Lung (tissue), 11 donors: ENCODE measurements at regions not wholly inside any gene's neighbourhood (a gene's known extent, or its start where the extent isn't known, plus 50 kb on each side); places are given as distances from the start of the nearest gene placed in this dataset.

ENCODE experiments used
- ATAC-seq: fragments of 200-7000 bp; cut with Tn5 transposase; one replicate; pipeline ENCODE4 v1.9.1; 2020; ENCODE audit warnings: moderate number of reproducible peaks; ENCODE audit not compliant: insufficient read depth, low FRiP score
- DNase-seq, 3 donors: peaks; one replicate each; pipeline ENCODE4 v3.0.0-alpha.2; 2013 to 2017
- H3K27ac ChIP-seq, 2 donors: one replicate each; pipeline ENCODE4 v1.5.1; 2013; ENCODE audit warnings: mild to moderate bottlenecking in 2 of 2, moderate library complexity in 2 of 2, control low read depth in 1 of 2, inconsistent platforms in 1 of 2, low read depth in 1 of 2, low read length in 1 of 2
- H3K27me3 ChIP-seq, 3 donors: one replicate each; pipeline ENCODE4 v1.5.1; 2013; ENCODE audit warnings: low read length in 2 of 3; ENCODE audit not compliant: control insufficient read depth in 3 of 3, insufficient read depth in 3 of 3
- H3K36me3 ChIP-seq, 4 donors: one replicate each; pipeline ENCODE4 v1.5.1; 2013; ENCODE audit warnings: low read length in 4 of 4, mild to moderate bottlenecking in 1 of 4, moderate library complexity in 1 of 4; ENCODE audit not compliant: control insufficient read depth in 4 of 4, insufficient read depth in 4 of 4
- H3K4me1 ChIP-seq, 5 donors: one replicate each; pipeline ENCODE4 v1.5.1; 2013; ENCODE audit warnings: low read length in 5 of 5, mild to moderate bottlenecking in 2 of 5, moderate library complexity in 1 of 5; ENCODE audit not compliant: control insufficient read depth in 5 of 5, insufficient read depth in 5 of 5
- H3K4me3 ChIP-seq: one replicate; pipeline ENCODE4 v1.5.1; 2013; ENCODE audit warnings: mild to moderate bottlenecking, control low read depth, moderate library complexity
- H3K9ac ChIP-seq, 2 donors: one replicate each; pipeline ENCODE4 v1.5.1; 2013; ENCODE audit warnings: low read length in 2 of 2, control low read depth in 1 of 2; ENCODE audit not compliant: insufficient read depth in 1 of 2
- H3K9me3 ChIP-seq, 4 donors: one replicate each; pipeline ENCODE4 v1.5.1; 2013; ENCODE audit warnings: low read length in 3 of 4, mild to moderate bottlenecking in 1 of 4, moderate library complexity in 1 of 4; ENCODE audit not compliant: control insufficient read depth in 4 of 4, insufficient read depth in 3 of 4
- WGBS, 2 donors: extraction: QIAGEN DNeasy Blood & Tissue Kit; methylation state at CpG; one replicate each; pipeline ENCODE4 v1.1.7; 2013; 5-methylcytosine and 5-hydroxymethylcytosine counted together
- TF ChIP-seq, protein P1 (sequence below): IDR thresholded peaks from 2 replicates; pipeline ENCODE4 v1.5.1; 2012; ENCODE audit warnings: mild to moderate bottlenecking; ENCODE audit errors: control extremely low read depth, extremely low read depth
- donor health status: control.
- donor health status: control.
- donor health status: Bipolar disorder and iron deficiency.
- donor health status: healthy.
- donor health status: DM: yes; HTN: yes; CAD: no.

DNA sequence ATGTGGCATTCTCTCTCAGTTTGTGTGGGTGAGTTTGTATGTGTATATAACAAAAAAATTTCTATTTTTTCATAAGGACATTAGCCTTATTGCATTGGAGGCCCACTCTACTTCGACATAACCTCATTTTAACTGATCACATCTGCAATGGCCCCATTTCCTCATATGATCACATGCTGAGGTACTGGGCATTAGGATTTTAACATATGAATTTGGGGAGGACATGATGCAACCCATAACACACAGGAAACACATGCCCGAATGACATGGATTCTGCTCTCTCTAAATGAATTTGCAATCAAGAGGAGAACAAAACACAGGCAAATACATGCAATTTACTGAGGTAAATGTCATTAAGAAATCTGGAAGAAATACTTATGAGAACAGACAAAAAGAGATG, 92.1 kb upstream of the COX7C start:
- TF ChIP-seq, protein P1, sequence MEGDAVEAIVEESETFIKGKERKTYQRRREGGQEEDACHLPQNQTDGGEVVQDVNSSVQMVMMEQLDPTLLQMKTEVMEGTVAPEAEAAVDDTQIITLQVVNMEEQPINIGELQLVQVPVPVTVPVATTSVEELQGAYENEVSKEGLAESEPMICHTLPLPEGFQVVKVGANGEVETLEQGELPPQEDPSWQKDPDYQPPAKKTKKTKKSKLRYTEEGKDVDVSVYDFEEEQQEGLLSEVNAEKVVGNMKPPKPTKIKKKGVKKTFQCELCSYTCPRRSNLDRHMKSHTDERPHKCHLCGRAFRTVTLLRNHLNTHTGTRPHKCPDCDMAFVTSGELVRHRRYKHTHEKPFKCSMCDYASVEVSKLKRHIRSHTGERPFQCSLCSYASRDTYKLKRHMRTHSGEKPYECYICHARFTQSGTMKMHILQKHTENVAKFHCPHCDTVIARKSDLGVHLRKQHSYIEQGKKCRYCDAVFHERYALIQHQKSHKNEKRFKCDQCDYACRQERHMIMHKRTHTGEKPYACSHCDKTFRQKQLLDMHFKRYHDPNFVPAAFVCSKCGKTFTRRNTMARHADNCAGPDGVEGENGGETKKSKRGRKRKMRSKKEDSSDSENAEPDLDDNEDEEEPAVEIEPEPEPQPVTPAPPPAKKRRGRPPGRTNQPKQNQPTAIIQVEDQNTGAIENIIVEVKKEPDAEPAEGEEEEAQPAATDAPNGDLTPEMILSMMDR: no peak
- no peaks in the 10 kb centered on the region for H3K9me3 ChIP-seq
- no peak overlapping the region for H3K27ac ChIP-seq
- no peak for DNase-seq
- no peaks in the 10 kb centered on the region for H3K36me3 ChIP-seq
- no peak overlapping the region for H3K9ac ChIP-seq
- H3K4me3 ChIP-seq: no peak overlapping the region
- H3K4me1 ChIP-seq: no peaks in the 10 kb centered on the region
- ATAC-seq: no peak
- no peaks in the 10 kb centered on the region for H3K27me3 ChIP-seq
- 67 to 69% methylated on average over 2 of the region's 2 CpGs for WGBS, 2 donors

DNA sequence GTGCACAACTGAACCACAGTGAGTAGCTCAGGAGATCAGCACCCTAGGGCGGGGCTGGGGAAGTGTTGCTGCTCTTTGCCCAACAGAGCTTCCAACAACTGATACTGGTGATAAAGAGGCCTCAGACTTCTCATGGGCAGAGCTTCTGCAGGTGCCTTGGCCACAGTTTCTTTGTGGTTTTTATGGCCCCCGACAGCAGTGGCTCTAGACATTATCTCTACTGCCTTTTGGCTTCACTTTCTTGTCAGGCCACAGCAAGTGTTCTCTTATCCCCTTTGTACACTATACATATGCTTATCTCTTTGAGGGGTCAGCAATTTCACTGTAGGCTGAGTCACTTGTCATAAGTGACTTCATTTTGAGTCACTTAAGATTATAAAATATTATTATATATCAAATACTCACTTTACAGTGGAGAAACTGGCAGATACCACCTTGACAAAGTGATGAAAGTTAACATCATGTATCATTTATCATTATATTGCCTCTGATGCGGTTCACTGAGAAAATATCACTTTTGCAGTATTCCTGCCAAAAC, 90.9 kb upstream of the COX7C start:
- DNase-seq (no peak), ATAC-seq (no peak)
- no peaks in the 10 kb centered on the region for H3K36me3 ChIP-seq
- H3K4me3 ChIP-seq: no peak overlapping the region
- 35 to 68% methylated on average over 3 of the region's 3 CpGs for WGBS, 2 donors
- TF ChIP-seq, protein P1: no peak
- no peaks in the 10 kb centered on the region for H3K27me3 ChIP-seq
- H3K9me3 ChIP-seq: no peaks in the 10 kb centered on the region
- H3K9ac ChIP-seq: no peak overlapping the region
- H3K4me1 ChIP-seq: no peaks in the 10 kb centered on the region
- no peak overlapping the region for H3K27ac ChIP-seq

- DNase-seq (no peak), ATAC-seq (no peak)
- Histone ChIP-seq H3K27ac (no peak overlapping the region), H3K9ac (no peak overlapping the region), H3K4me1 (no peaks in the 10 kb centered on the region), H3K27me3 (no peaks in the 10 kb centered on the region), H3K36me3 (no peaks in the 10 kb centered on the region), H3K9me3 (no peaks in the 10 kb centered on the region), H3K4me3 (no peak overlapping the region)
- TF ChIP-seq, protein P1: no peak
- 72 to 78% methylated on average over 2 of the region's 2 CpGs for WGBS, 2 donors
Observed at GRCh38 chr5:86532429-86532828, 85.3 kb upstream of the COX7C start.

GRCh38 chr5:86536396-86536795, 81.3 kb upstream of the COX7C start:
- WGBS, 2 donors: 91 to 93% methylated on average over 3 of the region's 3 CpGs
- TF ChIP-seq, protein P1: no peak
- ATAC-seq: no peak

More at GRCh38 chr5:86536396-86536795, 81.3 kb upstream of the COX7C start:
- peaks cover 0 to under 1% (median 0%) of the 10 kb centered on the region in 4 donors for H3K9me3 ChIP-seq
- no peaks in the 10 kb centered on the region for H3K36me3 ChIP-seq
- H3K27me3 ChIP-seq: no peaks in the 10 kb centered on the region
- H3K4me3 ChIP-seq: no peak overlapping the region
- H3K9ac ChIP-seq: no peak overlapping the region
- H3K27ac ChIP-seq: no peak overlapping the region
- DNase-seq: no peak
- H3K4me1 ChIP-seq: no peaks in the 10 kb centered on the region
